Naive B cell (primary cell): ENCODE measurements at regions not wholly inside any gene's neighbourhood (a gene's known extent, or its start where the extent isn't known, plus 50 kb on each side); places are given as distances from the start of the nearest gene placed in this dataset.

ENCODE experiments used
- ATAC-seq, 2 donors: fragments of 150-1000 bp; cut with Tn5 transposase; 2 replicates each; pipeline ENCODE4 v1.10.0; 2021; ENCODE audit warnings: low read depth in 2 of 2, mild to moderate bottlenecking in 2 of 2, moderate library complexity in 2 of 2
- DNase-seq: peaks from one replicate; pipeline ENCODE4 v3.0.0; 2022
- H3K27ac Mint-ChIP-seq, 6 donors: one replicate each; pipeline ENCODE4 v1.8.0; 2020 to 2022; ENCODE audit warnings: mild to moderate bottlenecking in 6 of 6, mixed read lengths in 6 of 6, moderate library complexity in 5 of 6, inconsistent platforms in 2 of 6
- H3K27me3 Mint-ChIP-seq, 3 donors: one replicate each; pipeline ENCODE4 v1.8.0; 2021 to 2022; ENCODE audit warnings: mixed read lengths in 3 of 3, mild to moderate bottlenecking in 1 of 3
- H3K36me3 Mint-ChIP-seq, 2 donors: one replicate each; pipeline ENCODE4 v1.8.0; 2020 to 2022; ENCODE audit warnings: mixed read lengths in 2 of 2, inconsistent platforms in 1 of 2, mild to moderate bottlenecking in 1 of 2
- H3K4me1 Mint-ChIP-seq, 3 donors: one replicate each; pipeline ENCODE4 v1.8.0; 2020 to 2022; ENCODE audit warnings: mixed read lengths in 3 of 3, inconsistent platforms in 1 of 3, mild to moderate bottlenecking in 1 of 3, moderate library complexity in 1 of 3
- H3K4me3 Mint-ChIP-seq, 8 donors: one replicate each; pipeline ENCODE4 v1.8.0; 2020 to 2022; ENCODE audit warnings: mild to moderate bottlenecking in 8 of 8, mixed read lengths in 8 of 8, moderate library complexity in 8 of 8, inconsistent platforms in 2 of 8
- H3K9me3 Mint-ChIP-seq, 7 donors: one replicate each; pipeline ENCODE4 v1.8.0; 2020 to 2022; ENCODE audit warnings: mixed read lengths in 7 of 7, mild to moderate bottlenecking in 5 of 7, inconsistent platforms in 2 of 7, moderate library complexity in 1 of 7

DNA sequence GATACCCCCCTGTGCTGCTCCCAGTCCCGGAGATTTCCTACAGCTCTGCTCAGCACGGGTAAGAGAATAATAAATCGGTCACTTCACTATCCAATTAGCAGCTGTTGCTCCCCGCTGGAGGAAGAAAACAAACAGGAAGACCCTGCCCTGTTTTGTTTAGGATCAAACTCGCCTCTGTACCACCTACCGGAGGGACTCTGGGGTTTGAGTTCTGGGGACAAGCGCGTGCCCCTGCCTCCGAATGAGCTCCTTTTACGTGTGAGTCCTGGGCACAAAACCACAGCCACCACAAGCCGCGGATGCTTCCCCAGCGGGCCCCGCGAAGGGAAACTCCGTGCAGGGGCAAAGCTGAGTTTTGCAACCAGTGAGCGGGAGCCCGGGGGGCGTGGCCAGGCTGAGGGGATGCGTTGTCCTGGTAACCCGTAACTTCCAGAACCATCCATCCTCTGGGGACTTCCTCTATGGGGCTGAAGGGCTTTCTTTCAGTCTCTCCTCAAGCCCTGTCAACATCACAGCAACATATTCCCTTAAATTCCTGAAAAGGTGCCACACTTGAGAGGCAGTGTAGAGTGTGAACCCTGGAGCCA lies 315.7 kb upstream of the PROK2 start:
- DNase-seq (peak; percentile 98), ATAC-seq (peak; percentile 74 to 75)
- peaks cover 64 to 80% (median 72%) of the 10 kb centered on the region in 3 donors for H3K4me1 Mint-ChIP-seq
- H3K4me3 Mint-ChIP-seq: peak overlapping the region; percentile 81 to 97 (median 86)
- peak overlapping the region; percentile 97 to 99 (median 98) for H3K27ac Mint-ChIP-seq
- no peaks in the 10 kb centered on the region for H3K9me3 Mint-ChIP-seq
- peaks cover 0 to 5% (median 4%) of the 10 kb centered on the region in 3 donors for H3K27me3 Mint-ChIP-seq
- no peaks in the 10 kb centered on the region for H3K36me3 Mint-ChIP-seq

DNA sequence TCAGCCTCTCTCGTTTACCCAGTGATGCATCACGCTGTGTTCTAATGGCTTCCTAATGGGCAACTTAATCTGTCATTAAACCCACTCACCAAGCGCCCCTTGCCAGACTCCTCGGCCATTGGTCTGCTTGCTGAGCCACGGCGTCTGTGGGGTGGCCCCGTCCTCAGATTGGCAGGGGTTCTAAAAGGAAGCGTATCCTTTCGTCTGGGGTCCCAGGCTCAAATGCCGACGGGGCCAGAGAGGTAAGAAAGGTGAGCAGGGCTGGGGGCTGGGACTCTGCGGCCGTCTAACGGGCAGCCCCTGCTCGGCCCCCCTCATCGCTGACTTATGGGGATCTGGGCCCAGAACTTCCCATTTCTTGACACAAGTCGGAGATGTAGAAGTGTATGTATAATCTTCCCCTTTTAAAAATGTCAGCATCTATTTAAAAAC lies 315.1 kb upstream of the PROK2 start:
- DNase-seq (no peak), ATAC-seq (peak; percentile 29 to 35)
- peak overlapping the region; percentile 97 to 99 (median 98) for H3K27ac Mint-ChIP-seq
- H3K27me3 Mint-ChIP-seq: peaks cover 0 to 4% (median 0%) of the 10 kb centered on the region in 3 donors
- H3K9me3 Mint-ChIP-seq: no peaks in the 10 kb centered on the region
- H3K4me3 Mint-ChIP-seq: peak overlapping the region; percentile 81 to 97 (median 86)
- H3K36me3 Mint-ChIP-seq: no peaks in the 10 kb centered on the region
- peaks cover 62 to 84% (median 72%) of the 10 kb centered on the region in 3 donors for H3K4me1 Mint-ChIP-seq

DNA sequence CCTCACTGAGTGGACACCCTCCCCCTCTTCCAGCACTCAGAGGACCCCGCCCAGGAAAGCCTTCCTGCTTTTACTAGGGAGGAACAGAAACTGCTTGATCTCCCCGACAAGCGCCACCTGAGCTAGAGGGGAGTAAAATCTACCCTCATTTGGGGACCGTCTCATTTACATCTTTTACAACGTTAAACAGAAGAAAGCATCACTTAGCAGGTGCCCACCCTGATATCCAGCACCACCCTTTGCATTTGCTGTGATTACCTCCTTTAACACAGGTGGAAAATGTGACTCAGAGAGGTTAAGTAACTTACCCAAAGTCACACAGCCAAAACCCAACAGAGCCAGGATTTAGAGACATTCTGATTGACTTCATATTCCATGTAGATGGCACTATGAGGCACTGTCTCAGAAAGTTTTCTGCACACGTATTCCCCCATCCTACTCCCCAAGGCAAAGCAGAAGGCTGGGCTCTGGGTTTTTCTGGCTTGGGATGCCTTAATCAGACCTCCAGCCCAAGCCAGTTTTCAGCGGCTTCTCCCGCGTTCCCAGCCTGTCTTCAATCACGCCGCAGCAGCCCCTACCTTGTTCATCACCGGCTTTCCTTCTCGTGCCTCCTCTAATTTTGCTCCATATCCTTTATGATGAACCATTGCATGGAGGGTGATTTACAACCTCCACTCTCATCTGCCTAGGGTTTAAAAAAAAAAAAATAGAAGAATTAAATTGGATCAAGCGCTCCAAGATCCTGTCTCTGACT lies 314.6 kb upstream of the PROK2 start:
- DNase-seq (peak; percentile 42), ATAC-seq (no peak)
- Mint-ChIP-seq H3K27ac (peak overlapping the region; percentile 97 to 99 (median 98)), H3K9me3 (no peaks in the 10 kb centered on the region), H3K4me3 (peak overlapping the region; percentile 81 to 97 (median 86)), H3K36me3 (no peaks in the 10 kb centered on the region), H3K4me1 (peaks cover 65 to 82% (median 72%) of the 10 kb centered on the region in 3 donors), H3K27me3 (peaks cover 0 to 4% (median 0%) of the 10 kb centered on the region in 3 donors)

DNA sequence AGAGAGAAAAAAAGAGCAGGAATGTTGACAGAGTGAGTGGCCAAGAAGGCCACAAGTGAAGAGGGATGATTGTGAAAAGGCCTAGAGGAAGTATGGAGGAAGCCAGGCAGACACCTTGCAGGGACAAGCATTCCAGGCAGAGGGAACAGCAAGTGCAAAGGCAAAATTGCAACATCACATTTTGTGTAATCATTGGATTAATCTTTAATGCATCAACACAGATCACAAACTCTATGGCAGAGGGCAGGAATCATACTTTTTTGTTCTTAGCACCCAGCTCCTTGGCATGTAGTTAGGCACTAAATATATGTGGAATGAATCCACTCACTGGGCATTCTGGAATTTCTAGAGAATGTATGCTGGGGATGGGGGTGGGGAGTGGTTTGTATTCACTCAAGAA lies 312.1 kb upstream of the PROK2 start:
- Mint-ChIP-seq H3K27ac (peak overlapping the region in 2 of 6 donors; percentile 1 to 83), H3K4me1 (peaks cover 69 to 76% (median 72%) of the 10 kb centered on the region in 3 donors), H3K4me3 (no peak overlapping the region), H3K27me3 (peaks cover 0 to 4% (median 0%) of the 10 kb centered on the region in 3 donors), H3K36me3 (no peaks in the 10 kb centered on the region), H3K9me3 (no peaks in the 10 kb centered on the region)
- DNase-seq (no peak), ATAC-seq (no peak)

DNA sequence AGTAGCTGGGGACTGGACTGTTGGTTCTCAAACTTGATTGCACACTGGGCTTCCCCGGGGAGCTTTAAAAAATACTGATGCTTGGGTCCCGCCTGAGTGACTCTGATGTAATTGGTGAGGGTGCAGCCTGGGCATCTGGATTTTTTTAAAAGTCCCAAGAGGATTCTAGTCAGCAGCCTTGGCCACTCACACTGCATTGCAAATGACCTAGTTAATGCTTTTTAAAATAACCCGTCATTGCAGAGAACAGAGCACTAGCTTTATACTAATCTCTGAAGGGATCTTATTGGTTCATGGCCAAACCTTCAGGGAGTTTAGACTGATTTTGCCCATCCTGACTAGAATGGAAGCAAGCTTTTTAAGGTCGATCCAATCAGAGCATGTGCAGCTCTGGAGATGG lies 310.6 kb upstream of the PROK2 start:
- Mint-ChIP-seq H3K4me1 (peaks cover 55 to 61% (median 57%) of the 10 kb centered on the region in 3 donors), H3K36me3 (no peaks in the 10 kb centered on the region), H3K27me3 (peaks cover 4 to 6% (median 5%) of the 10 kb centered on the region in 3 donors), H3K4me3 (no peak overlapping the region), H3K9me3 (no peaks in the 10 kb centered on the region), H3K27ac (peak overlapping the region in 1 of 6 donors; percentile 8)
- DNase-seq (no peak), ATAC-seq (no peak)

DNA sequence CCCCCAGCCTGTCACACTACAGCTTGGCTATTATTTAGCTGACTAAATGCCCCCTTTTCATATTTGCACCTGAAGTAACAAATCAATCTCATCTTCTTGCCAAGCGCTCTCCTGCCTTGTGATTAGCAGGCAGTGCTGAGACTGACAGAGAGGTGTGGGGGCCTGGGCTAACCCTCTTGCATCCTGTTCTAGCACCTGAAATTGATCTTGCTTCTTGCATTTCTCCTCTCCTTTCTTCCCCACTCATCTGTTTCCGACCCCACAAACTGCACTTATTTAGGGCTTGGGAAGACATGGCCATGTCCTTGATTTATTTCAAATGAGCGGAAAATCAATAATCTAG lies 309.0 kb upstream of the PROK2 start:
- peaks cover 40 to 45% (median 41%) of the 10 kb centered on the region in 3 donors for H3K4me1 Mint-ChIP-seq
- H3K9me3 Mint-ChIP-seq: no peaks in the 10 kb centered on the region
- H3K27ac Mint-ChIP-seq: peak overlapping the region in 1 of 6 donors; percentile 51
- no peak for DNase-seq
- H3K36me3 Mint-ChIP-seq: no peaks in the 10 kb centered on the region
- H3K4me3 Mint-ChIP-seq: peak overlapping the region in 2 of 8 donors; percentile 45 to 74
- ATAC-seq: no peak
- H3K27me3 Mint-ChIP-seq: peaks cover 9 to 17% (median 14%) of the 10 kb centered on the region in 3 donors

DNA sequence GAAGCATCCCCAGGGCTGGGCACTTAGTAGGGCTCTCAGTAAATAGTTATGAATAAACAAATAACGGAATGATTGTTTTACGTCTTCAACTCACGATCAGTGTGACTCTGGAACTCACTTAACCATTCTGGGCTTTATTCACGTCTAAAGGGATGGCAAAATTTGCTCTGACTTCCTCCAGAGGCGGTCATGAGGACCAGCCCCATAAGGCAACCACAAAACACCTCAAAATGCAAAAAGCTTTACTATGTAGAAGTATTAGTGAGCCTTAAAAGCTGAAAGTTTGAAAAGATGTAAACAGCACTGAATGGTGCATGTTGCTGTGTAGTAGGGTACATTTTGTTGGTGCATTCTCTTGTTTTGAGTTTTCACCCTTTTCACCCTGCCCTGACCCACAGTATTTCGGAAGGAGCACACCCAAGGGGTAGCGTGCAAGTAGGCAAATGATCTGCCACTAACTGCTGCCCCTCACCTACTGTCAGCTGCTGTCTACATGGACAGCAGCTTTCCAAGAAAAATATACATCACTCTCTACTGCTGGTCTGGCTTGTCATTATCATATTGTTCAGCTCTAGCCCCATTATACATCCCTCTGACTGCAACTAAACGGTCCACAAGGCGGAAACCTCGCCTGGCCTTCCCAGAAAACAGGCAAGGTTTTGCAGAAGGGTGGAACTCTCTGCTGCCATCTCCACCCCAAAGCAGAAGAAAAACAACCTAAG lies 308.5 kb upstream of the PROK2 start:
- Mint-ChIP-seq H3K9me3 (no peaks in the 10 kb centered on the region), H3K4me1 (peaks cover 35 to 40% (median 36%) of the 10 kb centered on the region in 3 donors), H3K27me3 (peaks cover 9 to 17% (median 15%) of the 10 kb centered on the region in 3 donors), H3K4me3 (peak overlapping the region in 2 of 8 donors; percentile 3 to 74), H3K36me3 (no peaks in the 10 kb centered on the region), H3K27ac (peak overlapping the region in 1 of 6 donors; percentile 5)
- ATAC-seq (peak; percentile 50 to 63), DNase-seq (no peak)

DNA sequence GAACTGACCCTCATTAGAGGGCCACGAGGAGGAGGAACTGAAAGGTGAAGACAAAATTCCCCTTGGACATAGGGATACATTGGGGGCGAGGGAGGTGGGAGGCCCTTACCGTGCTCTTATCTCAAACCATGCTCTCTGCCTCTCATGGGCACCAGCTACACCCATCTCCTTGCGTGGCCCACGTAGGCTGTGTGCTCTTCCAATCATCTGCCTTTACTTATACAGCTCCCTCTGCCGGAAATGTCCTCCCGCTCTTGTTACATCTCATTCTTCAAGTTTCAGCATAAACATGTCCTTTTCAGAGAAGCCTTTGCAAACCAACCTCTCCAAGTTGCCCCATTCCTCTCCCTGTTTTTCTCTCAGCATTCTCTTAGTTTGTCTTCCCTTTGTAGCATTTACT lies 307.8 kb upstream of the PROK2 start:
- H3K36me3 Mint-ChIP-seq: no peaks in the 10 kb centered on the region
- no peak overlapping the region for H3K4me3 Mint-ChIP-seq
- H3K27ac Mint-ChIP-seq: peak overlapping the region in 1 of 6 donors; percentile 0

DNA sequence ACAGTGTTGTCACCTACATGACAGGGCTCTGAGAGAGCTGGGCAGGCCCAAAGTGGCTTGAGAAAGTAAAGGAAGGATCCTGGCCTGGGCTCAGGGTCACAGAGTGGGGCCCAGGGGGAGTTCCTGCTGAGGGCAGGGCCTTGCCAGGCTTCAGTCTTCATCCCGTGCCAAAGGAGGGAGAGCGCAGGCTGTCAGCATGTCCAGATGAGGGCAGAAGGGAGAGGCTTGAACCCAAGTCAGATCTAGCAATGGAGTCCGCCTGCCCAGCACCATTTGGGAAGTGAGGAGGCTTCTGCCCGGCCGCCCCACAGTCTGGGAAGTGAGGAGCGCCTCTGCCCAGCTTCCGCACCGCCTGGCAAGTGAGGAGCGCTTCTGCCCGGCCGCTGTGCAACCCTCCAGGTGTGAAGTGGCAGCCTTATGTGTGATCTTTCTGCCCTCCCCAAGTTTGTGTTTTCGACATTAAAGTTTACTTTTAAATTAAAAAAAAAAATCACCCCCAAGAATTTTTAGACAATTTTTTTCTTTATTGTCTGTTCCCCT lies 303.6 kb upstream of the PROK2 start:
- peaks cover 14 to 39% (median 21%) of the 10 kb centered on the region in 3 donors for H3K4me1 Mint-ChIP-seq
- H3K9me3 Mint-ChIP-seq: no peaks in the 10 kb centered on the region
- peaks cover 19 to 41% (median 27%) of the 10 kb centered on the region in 3 donors for H3K27me3 Mint-ChIP-seq
- no peak overlapping the region for H3K4me3 Mint-ChIP-seq
- H3K36me3 Mint-ChIP-seq: no peaks in the 10 kb centered on the region
- ATAC-seq: no peak
- no peak overlapping the region for H3K27ac Mint-ChIP-seq
- DNase-seq: no peak

More for the DNA sequence above, 307.8 kb upstream of the PROK2 start:
- DNase-seq: no peak
- Mint-ChIP-seq H3K27me3 (peaks cover 9 to 17% (median 15%) of the 10 kb centered on the region in 3 donors), H3K9me3 (no peaks in the 10 kb centered on the region), H3K4me1 (peaks cover 33 to 34% (median 34%) of the 10 kb centered on the region in 3 donors)
- no peak for ATAC-seq

DNA sequence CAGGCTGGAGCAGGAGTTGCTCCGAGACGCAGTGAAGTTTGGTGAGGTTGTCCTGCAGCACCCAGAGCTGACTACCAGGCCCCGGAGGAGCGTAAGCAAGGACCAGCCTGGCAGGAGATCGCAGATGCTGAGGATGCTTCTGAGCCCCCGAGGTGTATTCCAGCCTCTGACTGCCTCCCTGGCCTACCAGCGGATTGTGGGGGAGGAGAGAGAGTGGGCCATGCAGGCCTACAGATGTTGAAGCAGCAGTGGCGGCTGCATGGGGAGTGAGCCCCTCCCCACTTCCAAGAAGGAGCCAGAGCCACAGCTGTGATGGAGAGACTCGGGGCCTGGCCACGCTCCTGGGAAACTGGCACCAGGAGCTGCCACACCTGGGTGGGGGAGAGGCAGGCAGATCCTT lies 302.5 kb upstream of the PROK2 start:
- no peak for ATAC-seq
- H3K27ac Mint-ChIP-seq: peak overlapping the region in 1 of 6 donors; percentile 23
- no peak overlapping the region for H3K4me3 Mint-ChIP-seq
- no peaks in the 10 kb centered on the region for H3K9me3 Mint-ChIP-seq
- no peaks in the 10 kb centered on the region for H3K36me3 Mint-ChIP-seq
- H3K4me1 Mint-ChIP-seq: peaks cover 16 to 42% (median 28%) of the 10 kb centered on the region in 3 donors
- DNase-seq: no peak
- peaks cover 19 to 41% (median 27%) of the 10 kb centered on the region in 3 donors for H3K27me3 Mint-ChIP-seq

DNA sequence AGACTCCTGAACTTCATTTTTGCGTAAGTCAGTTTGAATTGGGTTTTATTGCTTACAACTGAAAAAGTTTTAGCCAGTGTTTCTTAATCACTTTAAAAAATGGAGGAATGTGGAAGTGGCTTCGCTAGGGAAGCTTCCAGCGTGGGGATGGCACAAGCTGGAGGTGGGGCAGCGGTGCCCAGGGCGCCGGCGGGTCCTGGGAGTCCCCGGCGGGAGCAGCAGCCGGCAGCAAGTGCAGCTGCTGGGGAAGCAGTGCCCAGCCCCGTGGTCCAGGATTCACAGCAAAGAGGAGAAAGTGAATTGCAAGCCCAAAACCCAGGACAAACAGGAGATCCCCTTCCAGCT lies 301.8 kb upstream of the PROK2 start:
- peak overlapping the region in 2 of 6 donors; percentile 23 to 44 for H3K27ac Mint-ChIP-seq

DNA sequence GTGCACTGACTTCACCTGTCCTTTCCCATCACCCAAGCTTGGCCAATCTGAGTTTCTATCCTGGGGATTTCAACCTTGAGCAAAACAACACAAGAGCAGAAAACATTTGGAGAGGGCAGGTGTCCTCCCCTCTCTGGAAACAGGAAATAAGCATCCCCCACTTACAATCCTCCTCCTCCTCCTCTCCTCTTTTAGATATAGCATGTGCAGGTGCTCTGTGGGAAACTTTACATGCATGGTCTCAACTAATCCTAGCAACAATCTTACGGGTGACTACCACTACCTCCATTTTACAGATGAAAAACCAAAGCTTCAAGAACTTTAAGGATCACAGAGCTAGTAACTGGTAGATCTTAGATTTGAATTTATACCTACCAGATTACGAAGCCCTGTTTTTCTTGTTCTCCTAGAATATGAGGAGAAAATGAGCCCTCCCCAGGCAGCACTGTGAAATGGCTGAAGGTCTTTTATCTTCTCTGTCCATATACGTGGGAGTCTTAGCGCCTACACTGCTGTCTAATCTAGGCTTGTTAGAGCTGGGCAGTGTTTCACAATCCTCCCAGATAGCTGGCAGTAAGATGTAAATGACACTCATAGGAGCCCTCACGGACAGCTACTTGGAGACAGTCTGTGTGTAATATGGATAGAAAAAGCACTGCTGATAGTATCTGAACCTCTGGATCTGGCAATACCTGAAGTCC lies 301.2 kb upstream of the PROK2 start:
- H3K4me3 Mint-ChIP-seq: no peak overlapping the region
- H3K9me3 Mint-ChIP-seq: no peaks in the 10 kb centered on the region
- peaks cover 19 to 41% (median 27%) of the 10 kb centered on the region in 3 donors for H3K27me3 Mint-ChIP-seq
- ATAC-seq (no peak), DNase-seq (no peak)
- peak overlapping the region in 4 of 6 donors; percentile 79 to 94 (median 88) for H3K27ac Mint-ChIP-seq
- peaks cover 25 to 49% (median 41%) of the 10 kb centered on the region in 3 donors for H3K4me1 Mint-ChIP-seq
- no peaks in the 10 kb centered on the region for H3K36me3 Mint-ChIP-seq

More for the DNA sequence above, 301.8 kb upstream of the PROK2 start:
- Mint-ChIP-seq H3K4me3 (no peak overlapping the region), H3K27me3 (peaks cover 19 to 41% (median 27%) of the 10 kb centered on the region in 3 donors), H3K4me1 (peaks cover 21 to 44% (median 35%) of the 10 kb centered on the region in 3 donors), H3K9me3 (no peaks in the 10 kb centered on the region), H3K36me3 (no peaks in the 10 kb centered on the region)
- ATAC-seq (no peak), DNase-seq (no peak)
